NCI-H1092 treated with DMSO at 0.1 percent for 48 hours (cell line): ENCODE measurements at regions not wholly inside any gene's neighbourhood (a gene's known extent, or its start where the extent isn't known, plus 50 kb on each side); places are given as distances from the start of the nearest gene placed in this dataset.

Experiments used
- DNase-seq: peaks from one replicate; lab custom pipeline; 2025; lab: John Stamatoyannopoulos, UW

GRCh38 chr7:42448901-42449300, 211.9 kb upstream of the GLI3 start:
- no peak for DNase-seq

GRCh38 chr7:42445691-42446090, 208.7 kb upstream of the GLI3 start:
- DNase-seq, result no peak

- no peak for DNase-seq
Observed at GRCh38 chr7:42440951-42441350, 203.9 kb upstream of the GLI3 start.

- no peak for DNase-seq
Observed at GRCh38 chr7:42432644-42433043, 195.6 kb upstream of the GLI3 start.

- no peak for DNase-seq
Observed at GRCh38 chr7:42431873-42432272, 194.9 kb upstream of the GLI3 start.

- DNase-seq, result no peak
Observed at GRCh38 chr7:42429339-42429738, 192.3 kb upstream of the GLI3 start.

GRCh38 chr7:42426163-42426562, 189.2 kb upstream of the GLI3 start:
- DNase-seq, result no peak

- no peak for DNase-seq
Observed at GRCh38 chr7:42414941-42415505, 178.0 kb upstream of the GLI3 start.

- DNase-seq, result no peak
Observed at GRCh38 chr7:42414028-42414427, 177.0 kb upstream of the GLI3 start.

- DNase-seq, result no peak
Observed at GRCh38 chr7:42409296-42409695, 172.3 kb upstream of the GLI3 start.

- DNase-seq, result no peak
Observed at GRCh38 chr7:42407833-42408232, 170.8 kb upstream of the GLI3 start.

GRCh38 chr7:42407021-42407710, 170.2 kb upstream of the GLI3 start:
- DNase-seq, result no peak

- no peak for DNase-seq
Observed at GRCh38 chr7:42406358-42406757, 169.3 kb upstream of the GLI3 start.

GRCh38 chr7:42405782-42406181, 168.8 kb upstream of the GLI3 start:
- no peak for DNase-seq

- no peak for DNase-seq
Observed at GRCh38 chr7:42403831-42404230, 166.8 kb upstream of the GLI3 start.

- DNase-seq, result no peak
Observed at GRCh38 chr7:42400961-42401360, 164.0 kb upstream of the GLI3 start.

- DNase-seq, result no peak
Observed at GRCh38 chr7:42400211-42400772, 163.3 kb upstream of the GLI3 start.

- DNase-seq, result no peak
Observed at GRCh38 chr7:42395607-42396006, 158.6 kb upstream of the GLI3 start.

GRCh38 chr7:42392826-42393225, 155.8 kb upstream of the GLI3 start:
- DNase-seq, result no peak

- no peak for DNase-seq
Observed at GRCh38 chr7:42389697-42390096, 152.7 kb upstream of the GLI3 start.

- no peak for DNase-seq
Observed at GRCh38 chr7:42385912-42386311, 148.9 kb upstream of the GLI3 start.

GRCh38 chr7:42381161-42381560, 144.2 kb upstream of the GLI3 start:
- no peak for DNase-seq

- DNase-seq, result no peak
Observed at GRCh38 chr7:42380401-42380800, 143.4 kb upstream of the GLI3 start.

- no peak for DNase-seq
Observed at GRCh38 chr7:42378149-42378548, 141.1 kb upstream of the GLI3 start.
